IPS-18a (cell line): ENCODE measurements at regions not wholly inside any gene's neighbourhood (a gene's known extent, or its start where the extent isn't known, plus 50 kb on each side); places are given as distances from the start of the nearest gene placed in this dataset.

Source experiments
- H3K27ac ChIP-seq: one replicate; pipeline ENCODE4 v1.5.1; 2013; ENCODE audit warnings: low read length
- H3K27me3 ChIP-seq: one replicate; pipeline ENCODE4 v1.6.1; 2013; ENCODE audit warnings: mild to moderate bottlenecking, low read length; ENCODE audit not compliant: control insufficient read depth, insufficient read depth
- H3K36me3 ChIP-seq: one replicate; pipeline ENCODE4 v1.6.1; 2013; ENCODE audit warnings: low read depth, low read length; ENCODE audit not compliant: control insufficient read depth
- H3K4me1 ChIP-seq: one replicate; pipeline ENCODE4 v1.6.1; 2013; ENCODE audit warnings: low read depth, low read length; ENCODE audit not compliant: control insufficient read depth
- H3K4me3 ChIP-seq: one replicate; pipeline ENCODE4 v1.5.1; 2013; ENCODE audit warnings: low read length
- H3K9ac ChIP-seq: one replicate; pipeline ENCODE4 v1.6.1; 2013; ENCODE audit warnings: mild to moderate bottlenecking, low read length, moderate library complexity
- H3K9me3 ChIP-seq: one replicate; pipeline ENCODE4 v1.6.1; 2013; ENCODE audit warnings: low read depth, low read length; ENCODE audit not compliant: control insufficient read depth

GRCh38 chrX:128599632-128600031 lies 547.4 kb upstream of the ACTRT1 start:
- Histone ChIP-seq H3K27me3 (no peaks in the 10 kb centered on the region), H3K4me1 (no peaks in the 10 kb centered on the region), H3K36me3 (no peaks in the 10 kb centered on the region), H3K27ac (no peak overlapping the region), H3K9me3 (peaks cover 15% of the 10 kb centered on the region), H3K9ac (no peak overlapping the region), H3K4me3 (no peak overlapping the region)

- Histone ChIP-seq H3K9ac (no peak overlapping the region), H3K9me3 (peaks cover 16% of the 10 kb centered on the region), H3K4me1 (no peaks in the 10 kb centered on the region), H3K27me3 (no peaks in the 10 kb centered on the region), H3K4me3 (no peak overlapping the region), H3K27ac (no peak overlapping the region), H3K36me3 (no peaks in the 10 kb centered on the region)
These were observed 529.8 kb upstream of the ACTRT1 start for GRCh38 chrX:128582036-128582435.

GRCh38 chrX:128581615-128582014 lies 529.4 kb upstream of the ACTRT1 start:
- H3K36me3 ChIP-seq, result no peaks in the 10 kb centered on the region
- H3K4me3 ChIP-seq, result no peak overlapping the region
- H3K27ac ChIP-seq, result no peak overlapping the region
- H3K9me3 ChIP-seq, result peaks cover 16% of the 10 kb centered on the region
- no peak overlapping the region for H3K9ac ChIP-seq
- H3K4me1 ChIP-seq, result no peaks in the 10 kb centered on the region
- no peaks in the 10 kb centered on the region for H3K27me3 ChIP-seq

DNA sequence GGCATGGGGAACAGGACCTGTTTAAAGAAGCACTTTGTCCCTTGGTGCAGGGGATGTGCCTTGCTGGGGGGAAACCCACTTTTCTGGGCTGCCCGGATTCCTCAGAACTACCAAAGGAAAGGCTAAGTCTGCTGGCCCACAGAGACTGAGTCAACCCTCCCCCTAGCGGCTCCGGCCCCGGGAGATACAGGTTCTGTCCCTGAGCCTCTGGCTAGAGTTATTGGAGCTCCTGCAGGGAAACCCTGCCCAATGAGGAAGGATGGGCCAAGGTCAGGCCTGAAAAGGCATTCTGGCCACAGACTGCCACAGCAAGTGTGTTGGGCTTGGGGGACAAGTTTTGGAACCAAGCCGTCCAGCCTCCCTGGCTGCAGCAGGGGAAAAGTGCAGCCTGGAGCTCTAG lies 490.9 kb upstream of the ACTRT1 start:
- H3K4me1 ChIP-seq, result no peaks in the 10 kb centered on the region
- H3K9me3 ChIP-seq, result peaks cover 15% of the 10 kb centered on the region
- no peaks in the 10 kb centered on the region for H3K36me3 ChIP-seq
- no peak overlapping the region for H3K9ac ChIP-seq
- no peak overlapping the region for H3K4me3 ChIP-seq
- no peaks in the 10 kb centered on the region for H3K27me3 ChIP-seq
- no peak overlapping the region for H3K27ac ChIP-seq

- H3K9me3 ChIP-seq, result peaks cover 9% of the 10 kb centered on the region
- H3K9ac ChIP-seq, result no peak overlapping the region
- no peak overlapping the region for H3K4me3 ChIP-seq
- H3K4me1 ChIP-seq, result peaks cover 5% of the 10 kb centered on the region
- no peaks in the 10 kb centered on the region for H3K27me3 ChIP-seq
- H3K27ac ChIP-seq, result no peak overlapping the region
- no peaks in the 10 kb centered on the region for H3K36me3 ChIP-seq
These were observed 466.3 kb upstream of the ACTRT1 start for GRCh38 chrX:128518508-128518907.

DNA sequence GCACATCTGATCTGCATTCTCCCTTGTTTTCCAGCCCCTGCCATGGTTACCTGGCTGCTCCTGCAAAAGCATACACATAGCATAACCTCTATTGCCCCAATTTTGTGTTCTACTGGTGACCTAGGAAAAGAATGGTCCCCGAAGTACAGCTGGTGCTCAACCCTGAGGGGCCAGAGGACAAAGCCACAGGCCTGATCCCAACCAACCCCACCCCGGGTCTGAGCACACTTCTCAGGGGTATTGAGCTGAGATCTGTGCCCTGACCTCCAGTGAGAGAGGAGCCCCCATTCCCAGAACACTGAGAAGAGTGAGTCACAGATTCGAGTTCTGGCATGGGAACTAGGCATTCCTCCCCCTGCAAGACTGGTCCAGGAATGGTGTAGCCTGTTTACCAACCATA lies 465.5 kb upstream of the ACTRT1 start:
- Histone ChIP-seq H3K4me1 (peaks cover 5% of the 10 kb centered on the region), H3K27me3 (no peaks in the 10 kb centered on the region), H3K27ac (no peak overlapping the region), H3K9me3 (peaks cover 9% of the 10 kb centered on the region), H3K36me3 (no peaks in the 10 kb centered on the region), H3K4me3 (no peak overlapping the region), H3K9ac (no peak overlapping the region)

GRCh38 chrX:128504496-128504895 lies 452.3 kb upstream of the ACTRT1 start:
- no peak overlapping the region for H3K27ac ChIP-seq
- H3K27me3 ChIP-seq, result no peaks in the 10 kb centered on the region
- no peak overlapping the region for H3K4me3 ChIP-seq
- no peaks in the 10 kb centered on the region for H3K4me1 ChIP-seq
- no peaks in the 10 kb centered on the region for H3K36me3 ChIP-seq
- H3K9ac ChIP-seq, result no peak overlapping the region
- H3K9me3 ChIP-seq, result peaks cover 18% of the 10 kb centered on the region

- H3K9ac ChIP-seq, result no peak overlapping the region
- H3K4me3 ChIP-seq, result no peak overlapping the region
- no peaks in the 10 kb centered on the region for H3K4me1 ChIP-seq
- H3K36me3 ChIP-seq, result no peaks in the 10 kb centered on the region
- H3K9me3 ChIP-seq, result peaks cover 7% of the 10 kb centered on the region
- H3K27ac ChIP-seq, result no peak overlapping the region
- H3K27me3 ChIP-seq, result no peaks in the 10 kb centered on the region
These were observed 411.9 kb upstream of the ACTRT1 start for GRCh38 chrX:128464116-128464515.

DNA sequence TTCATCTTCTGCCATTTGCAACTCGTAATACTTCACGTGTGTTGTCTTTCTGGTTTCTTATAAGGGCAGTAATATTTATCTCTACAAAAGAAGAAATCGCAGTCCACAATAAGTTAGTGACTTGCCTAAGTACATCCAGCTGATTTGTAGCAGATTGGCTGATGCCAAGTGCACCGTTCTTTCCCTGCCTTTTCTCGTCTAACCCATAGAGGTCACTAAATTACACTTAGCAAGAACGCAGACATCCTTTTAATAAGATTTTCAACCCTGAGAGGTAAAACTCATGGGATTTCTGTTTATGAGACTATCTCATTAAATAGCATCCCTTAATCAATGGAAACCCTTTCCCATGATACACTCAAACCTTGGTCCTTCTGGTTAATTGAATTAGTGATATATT lies 408.6 kb upstream of the ACTRT1 start:
- Histone ChIP-seq H3K27me3 (no peaks in the 10 kb centered on the region), H3K36me3 (no peaks in the 10 kb centered on the region), H3K9ac (no peak overlapping the region), H3K9me3 (peaks cover 16% of the 10 kb centered on the region), H3K27ac (no peak overlapping the region), H3K4me1 (no peaks in the 10 kb centered on the region), H3K4me3 (no peak overlapping the region)

GRCh38 chrX:128458888-128459287 lies 406.7 kb upstream of the ACTRT1 start:
- H3K4me1 ChIP-seq, result no peaks in the 10 kb centered on the region
- H3K27me3 ChIP-seq, result no peaks in the 10 kb centered on the region
- H3K36me3 ChIP-seq, result no peaks in the 10 kb centered on the region
- no peak overlapping the region for H3K27ac ChIP-seq
- peaks cover 31% of the 10 kb centered on the region for H3K9me3 ChIP-seq
- no peak overlapping the region for H3K4me3 ChIP-seq
- no peak overlapping the region for H3K9ac ChIP-seq

DNA sequence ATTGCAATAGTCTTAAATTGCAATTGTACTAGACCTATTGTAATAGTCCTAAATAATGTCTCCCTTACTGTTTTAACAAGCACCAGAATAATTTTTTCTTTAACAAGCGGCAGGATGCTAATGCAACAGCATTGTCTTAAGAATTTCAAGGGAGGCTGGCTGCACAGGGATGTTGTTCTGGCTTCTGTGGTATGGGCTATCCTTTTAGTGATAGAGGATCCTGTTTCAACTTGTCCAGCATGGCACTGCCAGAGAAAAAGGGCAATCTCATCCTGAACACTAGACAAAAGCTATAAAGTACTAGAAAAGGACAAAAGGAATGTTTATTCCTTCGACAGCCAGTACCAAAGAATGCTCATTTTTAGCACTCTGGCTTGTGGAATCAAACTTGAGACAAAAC lies 405.5 kb upstream of the ACTRT1 start:
- H3K27ac ChIP-seq, result no peak overlapping the region
- H3K4me3 ChIP-seq, result no peak overlapping the region
- H3K36me3 ChIP-seq, result no peaks in the 10 kb centered on the region
- peaks cover 32% of the 10 kb centered on the region for H3K9me3 ChIP-seq
- no peaks in the 10 kb centered on the region for H3K4me1 ChIP-seq
- H3K27me3 ChIP-seq, result no peaks in the 10 kb centered on the region
- H3K9ac ChIP-seq, result no peak overlapping the region

- Histone ChIP-seq H3K9me3 (peaks cover 22% of the 10 kb centered on the region), H3K27me3 (no peaks in the 10 kb centered on the region), H3K4me3 (no peak overlapping the region), H3K9ac (no peak overlapping the region), H3K27ac (no peak overlapping the region), H3K4me1 (no peaks in the 10 kb centered on the region), H3K36me3 (no peaks in the 10 kb centered on the region)
These were observed 387.0 kb upstream of the ACTRT1 start for GRCh38 chrX:128439159-128439558.
